Skeletal muscle tissue (tissue), 3 donors: ENCODE measurements at regions not wholly inside any gene's neighbourhood (a gene's known extent, or its start where the extent isn't known, plus 50 kb on each side); places are given as distances from the start of the nearest gene placed in this dataset.
"Not testable (repeated sequence)": the region's sequence is repeated elsewhere in the genome, so short reads cannot be mapped to it uniquely, and the experiment has no call there.

Experiments used
- H3K27ac ChIP-seq: one replicate; pipeline ENCODE4 v1.7.0; 2013; ENCODE audit warnings: mild to moderate bottlenecking, low read depth, low read length, inconsistent platforms
- H3K27me3 ChIP-seq, 3 donors: one replicate each; pipeline ENCODE4 v1.7.0; 2013; ENCODE audit warnings: low read length in 3 of 3; ENCODE audit not compliant: control insufficient read depth in 3 of 3, insufficient read depth in 3 of 3
- H3K36me3 ChIP-seq, 3 donors: one replicate each; pipeline ENCODE4 v1.7.0; 2013; ENCODE audit warnings: low read length in 3 of 3; ENCODE audit not compliant: control insufficient read depth in 3 of 3, insufficient read depth in 3 of 3
- H3K4me1 ChIP-seq, 3 donors: one replicate each; pipeline ENCODE4 v1.7.0; 2013; ENCODE audit warnings: low read length in 3 of 3, mild to moderate bottlenecking in 3 of 3; ENCODE audit not compliant: control insufficient read depth in 3 of 3, insufficient read depth in 3 of 3
- H3K4me3 ChIP-seq, 3 donors: one replicate each; pipeline ENCODE4 v1.7.0; 2013; ENCODE audit warnings: low read length in 3 of 3
- H3K9ac ChIP-seq, 3 donors: one replicate each; pipeline ENCODE4 v1.7.0; 2013; ENCODE audit warnings: low read length in 3 of 3, mild to moderate bottlenecking in 3 of 3, moderate library complexity in 2 of 3, low read depth in 1 of 3
- H3K9me3 ChIP-seq, 3 donors: one replicate each; pipeline ENCODE4 v1.7.0; 2013; ENCODE audit warnings: low read length in 3 of 3; ENCODE audit not compliant: control insufficient read depth in 3 of 3
- donor health status: Osteomylitis.

DNA sequence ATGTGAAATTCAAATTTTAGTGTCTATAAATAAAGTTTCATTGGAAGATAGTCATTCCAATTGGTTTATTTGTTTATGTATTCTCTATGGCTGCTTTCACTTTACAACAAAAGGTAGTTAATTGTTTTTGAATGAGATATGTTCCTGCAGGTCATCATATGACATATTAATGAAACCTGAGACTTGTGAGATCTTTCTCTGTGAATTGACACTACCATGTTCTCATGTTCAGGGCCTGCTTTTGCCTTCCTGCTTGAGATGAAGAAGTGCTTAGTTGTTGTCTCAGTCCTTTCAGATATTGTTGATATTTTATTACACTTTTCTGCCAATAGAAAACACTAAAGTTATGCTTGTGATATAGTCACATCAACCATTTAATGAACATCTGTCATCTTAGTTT is 132.5 kb downstream of the UTRN start:
- Histone ChIP-seq H3K36me3 (peaks cover 0 to 2% (median 0%) of the 10 kb centered on the region in 3 donors), H3K4me3 (no peak overlapping the region), H3K4me1 (peaks cover 6 to 24% (median 14%) of the 10 kb centered on the region in 3 donors), H3K27me3 (no peaks in the 10 kb centered on the region), H3K27ac (no peak overlapping the region), H3K9me3 (no peaks in the 10 kb centered on the region), H3K9ac (no peak overlapping the region)

DNA sequence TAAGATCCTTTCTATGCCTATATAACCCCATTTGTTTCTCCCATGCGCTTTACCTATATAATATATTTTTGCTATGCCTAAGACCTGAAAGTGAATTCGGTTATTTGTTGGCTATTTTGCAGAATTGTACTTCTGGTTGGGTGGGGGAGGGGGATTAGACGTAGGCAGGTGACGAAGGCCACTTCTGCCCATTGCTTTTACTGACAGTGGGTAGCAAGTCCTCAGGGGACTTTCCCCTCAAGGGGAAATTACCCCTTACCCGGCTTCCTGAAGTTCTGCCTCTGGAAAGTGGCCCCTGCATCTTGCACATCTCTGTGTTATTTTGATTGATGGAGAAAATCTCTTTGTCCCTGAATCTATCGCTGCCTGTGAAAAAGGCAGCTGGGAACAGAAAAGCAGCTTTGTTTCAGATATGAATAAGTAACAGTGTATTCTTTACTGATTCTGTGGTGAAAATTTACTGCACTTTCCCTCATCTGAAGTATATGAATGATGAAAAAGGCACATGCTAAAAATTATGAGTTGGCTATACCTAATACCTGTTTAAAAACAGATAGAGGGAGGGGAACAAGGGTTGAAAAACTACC is 133.9 kb downstream of the UTRN start:
- Histone ChIP-seq H3K36me3 (peaks cover 0 to 12% (median 4%) of the 10 kb centered on the region in 3 donors), H3K9me3 (no peaks in the 10 kb centered on the region), H3K9ac (no peak overlapping the region), H3K27me3 (no peaks in the 10 kb centered on the region), H3K27ac (no peak overlapping the region), H3K4me1 (peaks cover 6 to 24% (median 14%) of the 10 kb centered on the region in 3 donors), H3K4me3 (no peak overlapping the region)

DNA sequence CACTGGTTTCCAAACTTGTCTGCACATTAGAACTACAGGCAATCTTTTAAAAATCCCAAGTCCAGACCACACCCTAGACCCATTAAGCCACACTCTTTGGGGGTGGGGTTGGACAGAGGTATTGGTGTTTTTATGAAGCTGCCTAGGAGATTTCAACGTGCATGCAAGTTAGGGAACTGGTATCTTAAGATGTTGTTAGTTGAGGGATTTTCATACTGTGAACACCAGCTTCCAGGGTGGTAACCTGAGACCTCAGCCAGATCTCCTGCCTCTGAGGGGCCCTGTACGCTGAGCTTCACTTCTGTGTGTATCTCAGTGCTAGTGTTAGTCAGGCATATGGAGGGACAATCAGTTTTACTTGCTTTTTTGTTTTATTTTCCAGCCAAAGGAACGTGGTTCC is 138.0 kb downstream of the UTRN start:
- Histone ChIP-seq H3K4me3 (no peak overlapping the region), H3K27ac (no peak overlapping the region), H3K9ac (no peak overlapping the region), H3K4me1 (peaks cover 0 to 3% (median 0%) of the 10 kb centered on the region in 3 donors), H3K27me3 (no peaks in the 10 kb centered on the region), H3K36me3 (peaks cover 4 to 23% (median 5%) of the 10 kb centered on the region in 3 donors), H3K9me3 (no peaks in the 10 kb centered on the region)

DNA sequence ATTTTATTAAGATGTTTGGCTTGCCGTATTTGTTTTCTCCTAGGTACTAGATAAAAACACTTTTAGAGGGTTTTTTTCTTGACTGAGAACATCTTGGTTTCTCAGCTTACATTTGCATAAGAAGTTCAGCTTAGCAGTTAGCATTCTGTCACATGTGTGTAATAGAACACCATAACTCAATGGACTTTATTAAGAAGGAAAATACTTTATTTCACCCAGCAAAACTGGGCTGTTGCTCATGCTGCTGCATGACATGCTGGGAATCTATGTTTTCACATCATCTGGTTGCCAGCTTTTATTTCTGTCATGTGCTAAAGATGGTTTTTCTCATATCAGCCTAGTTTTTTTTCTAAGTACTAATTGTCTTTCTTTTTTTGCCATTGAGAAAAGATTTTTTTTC is 144.6 kb downstream of the UTRN start:
- Histone ChIP-seq H3K27ac (no peak overlapping the region), H3K36me3 (peaks cover 0 to 28% (median 5%) of the 10 kb centered on the region in 3 donors), H3K9ac (no peak overlapping the region), H3K9me3 (no peaks in the 10 kb centered on the region), H3K4me3 (no peak overlapping the region), H3K27me3 (no peaks in the 10 kb centered on the region), H3K4me1 (no peaks in the 10 kb centered on the region)

DNA sequence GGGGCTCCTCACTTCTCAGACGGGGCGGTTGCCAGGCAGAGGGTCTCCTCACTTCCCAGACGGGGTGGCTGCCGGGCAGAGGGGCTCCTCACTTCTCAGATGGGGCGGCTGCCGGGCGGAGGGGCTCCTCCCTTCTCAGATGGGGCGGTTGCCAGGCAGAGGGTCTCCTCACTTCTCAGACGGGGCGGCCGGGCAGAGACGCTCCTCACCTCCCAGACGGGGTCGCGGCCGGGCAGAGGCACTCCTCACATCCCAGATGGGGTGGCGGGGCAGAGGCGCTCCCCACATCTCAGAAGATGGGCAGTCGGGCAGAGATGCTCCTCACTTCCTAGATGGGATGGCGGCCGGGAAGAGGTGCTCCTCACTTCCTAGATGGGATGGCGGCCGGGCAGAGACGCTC is 148.3 kb downstream of the UTRN start:
- H3K36me3 ChIP-seq = peaks cover 4 to 34% (median 12%) of the 10 kb centered on the region in 3 donors
- H3K4me1 ChIP-seq, H3K27ac ChIP-seq, H3K27me3 ChIP-seq, H3K4me3 ChIP-seq, H3K9ac ChIP-seq, H3K9me3 ChIP-seq: not testable (repeated sequence)

DNA sequence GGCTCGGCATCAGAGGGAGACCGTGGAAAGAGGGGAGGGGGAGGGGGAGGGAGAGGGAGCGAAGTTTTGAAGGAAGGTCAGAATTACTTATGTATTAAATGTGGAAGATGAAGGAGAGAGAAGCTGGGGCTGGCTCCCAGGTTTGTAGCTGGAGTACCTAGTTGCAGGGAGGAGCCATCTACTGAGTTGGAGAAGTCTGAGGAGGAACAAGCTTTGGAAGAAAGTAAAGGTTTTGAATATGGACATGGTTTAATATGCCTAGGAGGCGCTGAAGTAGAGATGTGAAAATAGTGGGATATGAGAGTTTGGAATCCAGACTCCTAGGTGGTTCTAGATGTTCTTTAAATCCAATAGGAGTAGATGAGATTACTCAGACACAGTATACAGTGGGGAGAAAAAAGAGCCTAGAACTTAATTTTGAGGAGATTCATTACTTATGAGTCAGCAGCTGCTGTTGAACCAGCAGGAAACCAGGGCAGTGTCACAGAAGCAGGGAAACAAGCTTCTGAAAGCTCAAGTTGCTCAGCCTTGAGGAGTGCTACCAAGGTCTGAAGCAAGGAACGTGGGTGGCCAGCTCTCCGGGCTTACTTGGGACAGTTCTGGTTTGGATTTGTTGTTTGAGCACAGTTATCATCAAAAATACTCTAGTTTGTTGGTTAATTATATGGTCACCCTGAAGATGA is 149.3 kb downstream of the UTRN start:
- peaks cover 10 to 36% (median 19%) of the 10 kb centered on the region in 3 donors for H3K36me3 ChIP-seq
- H3K27ac ChIP-seq = no peak overlapping the region

DNA sequence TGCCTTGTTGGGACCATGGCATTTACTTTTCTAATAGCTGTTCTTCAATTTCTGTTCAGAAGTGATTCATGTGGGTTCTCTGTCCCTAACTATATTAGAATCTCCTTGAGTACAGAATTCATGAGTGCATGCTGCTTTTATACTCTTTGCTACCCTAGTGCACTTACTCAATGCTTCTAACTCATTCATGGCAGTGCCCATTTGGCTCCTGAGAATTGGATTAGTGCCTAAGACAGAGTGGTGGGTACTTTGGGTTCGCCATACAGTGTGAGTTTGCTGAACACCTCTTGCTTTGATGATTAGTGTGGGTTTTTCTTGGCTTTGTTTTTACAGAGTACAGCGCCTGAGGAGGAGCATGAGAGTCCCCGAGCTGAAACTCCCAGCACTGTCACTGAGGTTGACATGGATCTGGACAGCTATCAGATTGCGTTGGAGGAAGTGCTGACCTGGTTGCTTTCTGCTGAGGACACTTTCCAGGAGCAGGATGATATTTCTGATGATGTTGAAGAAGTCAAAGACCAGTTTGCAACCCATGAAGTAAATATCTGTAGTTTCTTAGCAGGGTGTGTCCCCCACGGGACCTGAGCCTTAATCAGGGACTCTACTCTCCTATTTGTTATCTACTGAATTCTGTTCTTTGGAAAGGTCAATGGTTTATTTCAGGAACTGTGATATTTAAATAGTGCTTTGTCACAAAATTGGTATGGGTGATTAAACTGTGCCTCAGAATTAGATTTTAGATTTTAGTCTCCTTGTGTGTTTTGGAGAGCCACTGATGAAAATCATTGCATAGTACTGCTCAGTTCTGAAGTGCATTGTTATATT is 150.7 kb downstream of the UTRN start:
- Histone ChIP-seq H3K36me3 (peaks cover 16 to 37% (median 32%) of the 10 kb centered on the region in 3 donors), H3K4me3 (no peak overlapping the region)

More for the DNA sequence above, 149.3 kb downstream of the UTRN start:
- peaks cover 6 to 9% (median 8%) of the 10 kb centered on the region in 3 donors for H3K4me1 ChIP-seq
- no peaks in the 10 kb centered on the region for H3K9me3 ChIP-seq
- no peak overlapping the region for H3K4me3 ChIP-seq
- H3K9ac ChIP-seq = no peak overlapping the region
- no peaks in the 10 kb centered on the region for H3K27me3 ChIP-seq

DNA sequence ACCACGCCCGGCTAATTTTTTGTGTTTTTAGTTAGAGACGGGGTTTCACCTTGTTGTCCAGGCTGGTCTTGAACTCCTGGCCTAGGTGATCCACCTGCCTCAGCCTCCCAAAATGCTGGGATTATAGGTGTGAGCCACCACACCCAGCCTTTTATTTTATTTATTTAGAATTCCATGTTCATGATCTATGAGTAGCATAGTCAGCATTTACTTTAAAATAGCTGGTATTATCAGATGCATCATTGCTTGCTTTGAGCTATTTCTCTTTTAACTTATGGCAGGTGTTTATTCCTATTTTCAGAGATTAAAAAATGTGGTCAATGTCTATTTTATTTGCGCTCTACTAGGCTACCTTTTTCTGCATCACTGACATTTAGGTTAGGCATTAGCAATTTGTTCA is 152.0 kb downstream of the UTRN start:
- no peaks in the 10 kb centered on the region for H3K27me3 ChIP-seq
- H3K4me3 ChIP-seq = no peak overlapping the region
- no peak overlapping the region for H3K27ac ChIP-seq
- no peaks in the 10 kb centered on the region for H3K9me3 ChIP-seq
- peaks cover 6 to 9% (median 8%) of the 10 kb centered on the region in 3 donors for H3K4me1 ChIP-seq
- peaks cover 22 to 44% (median 42%) of the 10 kb centered on the region in 3 donors for H3K36me3 ChIP-seq
- H3K9ac ChIP-seq = no peak overlapping the region

More for the DNA sequence above, 150.7 kb downstream of the UTRN start:
- Histone ChIP-seq H3K9me3 (no peaks in the 10 kb centered on the region), H3K9ac (no peak overlapping the region), H3K27me3 (no peaks in the 10 kb centered on the region), H3K27ac (no peak overlapping the region), H3K4me1 (peaks cover 6 to 9% (median 8%) of the 10 kb centered on the region in 3 donors)

DNA sequence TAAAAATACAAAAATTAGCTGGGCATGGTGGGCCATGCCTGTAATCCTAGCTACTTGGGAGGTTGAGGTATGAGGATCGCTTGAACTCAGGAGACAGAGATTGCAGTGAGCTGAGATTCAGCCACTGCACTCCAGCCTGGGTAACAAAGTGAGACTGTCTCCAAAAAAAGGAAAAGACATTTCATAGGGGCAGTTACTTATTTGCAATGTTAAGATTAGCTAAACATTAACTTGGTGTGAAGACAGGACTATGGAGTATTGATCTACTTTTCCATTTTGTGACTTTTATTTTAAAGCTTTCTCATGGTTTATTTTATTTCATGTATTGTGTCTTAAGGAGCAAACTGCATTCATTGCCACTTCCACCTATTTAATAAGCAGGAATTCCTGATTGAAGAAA is 153.0 kb downstream of the UTRN start:
- H3K9ac ChIP-seq = no peak overlapping the region
- H3K4me1 ChIP-seq = peaks cover 6 to 9% (median 8%) of the 10 kb centered on the region in 3 donors
- H3K4me3 ChIP-seq = no peak overlapping the region
- H3K36me3 ChIP-seq = peaks cover 22 to 52% (median 43%) of the 10 kb centered on the region in 3 donors
- H3K27ac ChIP-seq = no peak overlapping the region
- H3K9me3 ChIP-seq = no peaks in the 10 kb centered on the region
- H3K27me3 ChIP-seq = no peaks in the 10 kb centered on the region

DNA sequence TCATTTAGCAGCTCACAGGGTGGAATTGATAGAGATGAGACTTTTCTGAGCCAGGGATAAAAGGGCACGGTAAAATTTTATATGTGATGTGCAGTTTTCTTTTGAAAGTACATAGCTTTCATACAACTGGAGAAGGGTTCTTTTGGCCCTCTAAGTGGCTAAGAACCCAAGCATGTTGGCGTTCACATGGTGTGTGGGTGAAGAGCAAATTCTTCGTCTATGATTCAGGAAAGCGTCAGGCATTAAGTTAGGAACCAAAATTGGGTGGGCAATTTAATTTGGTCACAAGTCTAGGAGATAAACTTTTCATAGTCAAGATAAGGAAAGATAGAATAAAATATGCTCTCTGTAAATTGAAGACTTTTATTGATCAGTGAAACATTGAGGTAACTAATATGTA is 153.9 kb downstream of the UTRN start:
- Histone ChIP-seq H3K9ac (no peak overlapping the region), H3K9me3 (no peaks in the 10 kb centered on the region), H3K4me1 (peaks cover 6 to 9% (median 8%) of the 10 kb centered on the region in 3 donors), H3K36me3 (peaks cover 22 to 53% (median 43%) of the 10 kb centered on the region in 3 donors), H3K27me3 (no peaks in the 10 kb centered on the region), H3K4me3 (no peak overlapping the region), H3K27ac (no peak overlapping the region)
